Gastrocnemius medialis (tissue), 4 donors: ENCODE measurements at regions not wholly inside any gene's neighbourhood (a gene's known extent, or its start where the extent isn't known, plus 50 kb on each side); places are given as distances from the start of the nearest gene placed in this dataset.

Experiments used
- ATAC-seq, 2 donors: fragments of 150-250 bp; one replicate each; pipeline ENCODE4 v1.9.1; 2016
- DNase-seq, 2 donors: peaks; one replicate each; pipeline ENCODE4 v3.0.0-alpha.2; 2019
- H3K27ac ChIP-seq, 4 donors: fragments of 200-600 bp; sonication (generic); 1 replicate in 1 of 4; 2 replicates in 3 of 4; pipeline ENCODE4 v1.5.1; 2016 to 2018; ENCODE audit warnings: mild to moderate bottlenecking in 2 of 4, moderate library complexity in 1 of 4
- H3K27me3 ChIP-seq, 3 donors: fragments of 200-600 bp; sonication (generic) in 2 of 3; 1 replicate in 1 of 3; 2 replicates in 2 of 3; pipeline versions ENCODE4 v1.5.1 to v1.6.0; 2016 to 2019; ENCODE audit warnings: mild to moderate bottlenecking in 1 of 3, moderate library complexity in 1 of 3
- H3K36me3 ChIP-seq, 2 donors: fragments of 200-600 bp; sonication (generic) in 1 of 2; one replicate each; pipeline ENCODE4 v1.5.1; 2017 to 2018
- H3K4me1 ChIP-seq, 2 donors: fragments of 200-600 bp; sonication (generic) in 1 of 2; one replicate each; pipeline ENCODE4 v1.5.1; 2016 to 2017; ENCODE audit warnings: mild to moderate bottlenecking in 2 of 2
- H3K4me3 ChIP-seq, 4 donors: fragments of 200-600 bp; sonication (generic) in 3 of 4; 1 replicate in 1 of 4; 2 replicates in 3 of 4; pipeline ENCODE4 v1.5.1; 2016 to 2019; ENCODE audit warnings: mild to moderate bottlenecking in 2 of 4
- H3K9me3 ChIP-seq, 3 donors: fragments of 200-600 bp; sonication (generic) in 2 of 3; 1 replicate in 1 of 3; 2 replicates in 2 of 3; pipeline ENCODE4 v1.5.1; 2016 to 2019
- CTCF ChIP-seq, 5 experiments: fragments of 450-650 bp in 3 of 5; fragments of 200-600 bp in 2 of 5; sonication (generic) in 2 of 5; IDR thresholded peaks in 4 of 5; conservative IDR thresholded peaks in 1 of 5; 1 replicate in 4 of 5; 2 replicates in 1 of 5; pipeline ENCODE4 v1.5.1; 2016 to 2019; ENCODE audit warnings: antibody characterized with exemption in 5 of 5, mild to moderate bottlenecking in 3 of 5, moderate library complexity in 3 of 5
- POLR2A ChIP-seq, 2 donors: fragments of 450-650 bp; IDR thresholded peaks; one replicate each; pipeline ENCODE4 v1.6.1; 2017; ENCODE audit warnings: antibody characterized with exemption in 2 of 2, mild to moderate bottlenecking in 2 of 2, moderate library complexity in 2 of 2
- in situ Hi-C, 4 donors: fragments of 200-750 bp; cut with MboI; loops; one replicate each; pipeline versions ENCODE4 v1.15.0 to v1.8.0; 2017; ENCODE audit warnings: low sequenced_read_pairs in 4 of 4
- intact Hi-C: fragments of 100-400 bp; cut with DNase I; formaldehyde crosslinking; loops from one replicate; pipeline ENCODE4 v1.15.1; 2023; ENCODE audit warnings: low total_unique reads

GRCh38 chr3:110126065-110126464 lies 788.7 kb upstream of the DPPA4 start:
- TF ChIP-seq POLR2A (IDR thresholded peaks at IDR 0.05) (no peak), CTCF (IDR thresholded peaks at IDR 0.05 in 4 of 5, conservative IDR thresholded peaks at IDR 0.05 in 1 of 5) (no peak)
- intact Hi-C loops, result no loop called here
- Histone ChIP-seq H3K9me3 (no peaks in the 10 kb centered on the region), H3K4me1 (no peaks in the 10 kb centered on the region), H3K36me3 (no peaks in the 10 kb centered on the region), H3K4me3 (no peak overlapping the region), H3K27ac (no peak overlapping the region), H3K27me3 (no peaks in the 10 kb centered on the region)
- ATAC-seq (no peak), DNase-seq (no peak)
- in situ Hi-C loops, result no loop called here

- DNase-seq, result no peak
- no peak overlapping the region for H3K27ac ChIP-seq
- in situ Hi-C loops, result no loop called here
- ATAC-seq, result no peak
- H3K4me1 ChIP-seq, result no peaks in the 10 kb centered on the region
- H3K27me3 ChIP-seq, result no peaks in the 10 kb centered on the region
- H3K36me3 ChIP-seq, result no peaks in the 10 kb centered on the region
- H3K9me3 ChIP-seq, result no peaks in the 10 kb centered on the region
- TF ChIP-seq CTCF (IDR thresholded peaks at IDR 0.05 in 4 of 5, conservative IDR thresholded peaks at IDR 0.05 in 1 of 5), result no peak
- TF ChIP-seq POLR2A (IDR thresholded peaks at IDR 0.05), result no peak
- H3K4me3 ChIP-seq, result no peak overlapping the region
- intact Hi-C loops, result no loop called here
These were observed 796.6 kb upstream of the DPPA4 start for GRCh38 chr3:110133971-110134370.

DNA sequence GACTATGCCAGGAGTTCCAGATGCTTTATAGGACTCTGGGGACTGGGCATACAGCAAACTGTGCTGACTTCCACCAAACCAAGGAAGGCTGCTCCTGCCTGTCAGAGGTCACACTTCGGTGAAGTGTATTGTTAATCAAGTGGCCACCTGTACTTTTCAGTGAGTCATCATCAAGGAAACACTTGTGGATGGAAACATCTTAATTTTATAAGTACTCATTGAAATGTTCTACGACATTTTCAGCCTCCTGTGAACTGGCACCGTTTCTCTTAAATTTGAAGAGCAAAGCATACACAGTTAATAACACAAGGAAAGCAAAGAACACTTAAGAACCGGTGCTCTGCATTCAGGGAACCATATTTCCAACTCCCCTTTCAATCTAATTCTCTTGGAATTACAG lies 801.7 kb upstream of the DPPA4 start:
- H3K4me3 ChIP-seq, result no peak overlapping the region
- no peaks in the 10 kb centered on the region for H3K9me3 ChIP-seq
- ATAC-seq (no peak), DNase-seq (no peak)
- H3K4me1 ChIP-seq, result no peaks in the 10 kb centered on the region
- in situ Hi-C loops, result no loop called here
- no peaks in the 10 kb centered on the region for H3K36me3 ChIP-seq
- intact Hi-C loops, result no loop called here
- no peak for TF ChIP-seq CTCF (IDR thresholded peaks at IDR 0.05 in 4 of 5, conservative IDR thresholded peaks at IDR 0.05 in 1 of 5)
- TF ChIP-seq POLR2A (IDR thresholded peaks at IDR 0.05), result no peak
- no peaks in the 10 kb centered on the region for H3K27me3 ChIP-seq
- H3K27ac ChIP-seq, result no peak overlapping the region

DNA sequence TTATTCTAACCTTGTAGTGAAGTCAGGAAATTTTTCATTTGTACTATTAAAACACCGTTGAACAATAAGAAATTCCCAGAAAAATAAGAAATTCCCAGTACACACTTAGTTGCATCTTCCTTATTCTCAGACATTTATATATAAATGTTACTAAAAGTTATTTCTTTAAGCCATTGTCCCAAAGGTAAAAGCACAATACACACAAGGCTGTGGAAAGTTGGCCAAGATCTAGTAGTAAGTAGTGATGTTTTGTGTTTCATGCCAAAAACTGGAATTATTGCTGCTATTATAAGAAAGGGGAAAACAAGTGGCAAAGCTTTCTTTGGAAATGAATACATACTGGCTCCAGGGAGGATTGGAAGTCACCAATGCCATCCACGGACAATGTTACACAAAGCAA lies 802.5 kb upstream of the DPPA4 start:
- Histone ChIP-seq H3K4me3 (no peak overlapping the region), H3K9me3 (no peaks in the 10 kb centered on the region), H3K36me3 (no peaks in the 10 kb centered on the region), H3K27ac (no peak overlapping the region), H3K4me1 (no peaks in the 10 kb centered on the region), H3K27me3 (no peaks in the 10 kb centered on the region)
- TF ChIP-seq POLR2A (IDR thresholded peaks at IDR 0.05) (no peak), CTCF (IDR thresholded peaks at IDR 0.05 in 4 of 5, conservative IDR thresholded peaks at IDR 0.05 in 1 of 5) (no peak)
- no peak for DNase-seq
- in situ Hi-C loops (no loop called here), intact Hi-C loops (no loop called here)
- ATAC-seq, result no peak

- no peaks in the 10 kb centered on the region for H3K9me3 ChIP-seq
- H3K36me3 ChIP-seq, result no peaks in the 10 kb centered on the region
- H3K27ac ChIP-seq, result no peak overlapping the region
- intact Hi-C loops, result no loop called here
- no peaks in the 10 kb centered on the region for H3K27me3 ChIP-seq
- in situ Hi-C loops, result no loop called here
- no peaks in the 10 kb centered on the region for H3K4me1 ChIP-seq
- ATAC-seq (no peak), DNase-seq (no peak)
- H3K4me3 ChIP-seq, result no peak overlapping the region
- no peak for TF ChIP-seq CTCF (IDR thresholded peaks at IDR 0.05 in 4 of 5, conservative IDR thresholded peaks at IDR 0.05 in 1 of 5)
- TF ChIP-seq POLR2A (IDR thresholded peaks at IDR 0.05), result no peak
These were observed 812.4 kb upstream of the DPPA4 start for GRCh38 chr3:110149763-110150162.
